Body of pancreas (tissue), 4 donors: ENCODE measurements at regions not wholly inside any gene's neighbourhood (a gene's known extent, or its start where the extent isn't known, plus 50 kb on each side); places are given as distances from the start of the nearest gene placed in this dataset.
"Not testable (repeated sequence)": the region's sequence is repeated elsewhere in the genome, so short reads cannot be mapped to it uniquely, and the experiment has no call there.

Experiments
- ATAC-seq: fragments of 150-250 bp; one replicate; pipeline ENCODE4 v1.9.1; 2016
- DNase-seq, 4 donors: peaks; one replicate each; pipeline ENCODE4 v3.0.0-alpha.2; 2019
- H3K27ac ChIP-seq, 4 donors: fragments of 200-600 bp; sonication (generic); 1 replicate in 3 of 4; 2 replicates in 1 of 4; pipeline versions ENCODE4 v1.5.1 to v1.6.1; 2016 to 2019; ENCODE audit warnings: mild to moderate bottlenecking in 1 of 4, mixed read lengths in 1 of 4, moderate library complexity in 1 of 4
- H3K27me3 ChIP-seq, 2 donors: fragments of 200-600 bp; sonication (generic); one replicate each; pipeline ENCODE4 v1.6.0; 2016; ENCODE audit warnings: mild to moderate bottlenecking in 1 of 2
- H3K36me3 ChIP-seq, 2 donors: fragments of 200-600 bp; sonication (generic); replicated peaks in 1 of 2; 2 replicates each; pipeline ENCODE4 v1.5.1; 2016; ENCODE audit warnings: low read depth in 2 of 2; ENCODE audit not compliant: insufficient read depth in 1 of 2
- H3K4me1 ChIP-seq: fragments of 200-600 bp; sonication (generic); one replicate; pipeline ENCODE4 v1.6.0; 2016
- H3K4me3 ChIP-seq, 2 donors: fragments of 200-600 bp; sonication (generic); 1 replicate in 1 of 2; 2 replicates in 1 of 2; pipeline ENCODE4 v1.5.1; 2016 to 2019
- H3K9me3 ChIP-seq, 3 donors: fragments of 200-600 bp; sonication (generic); 1 replicate in 2 of 3; 2 replicates in 1 of 3; pipeline ENCODE4 v1.5.1; 2016
- POLR2A ChIP-seq, 3 donors: fragments of 450-650 bp; IDR thresholded peaks; one replicate each; pipeline ENCODE4 v1.6.1; 2016; ENCODE audit warnings: antibody characterized with exemption in 3 of 3, mild to moderate bottlenecking in 2 of 3
- WGBS, 2 donors: methylation state at CpG; one replicate each; pipeline ENCODE4 v1.1.5; 2017; 5-methylcytosine and 5-hydroxymethylcytosine counted together
- intact Hi-C: fragments of 100-400 bp; cut with DNase I; formaldehyde crosslinking; loops from one replicate; pipeline ENCODE4 v1.15.1; 2023
- TF ChIP-seq, protein P1 (sequence below), 7 experiments: fragments of 450-650 bp in 4 of 7; fragments of 200-600 bp in 3 of 7; sonication (generic) in 3 of 7; IDR thresholded peaks; one replicate each; pipeline ENCODE4 v1.5.1; 2016 to 2019; ENCODE audit warnings: antibody characterized with exemption in 7 of 7

- intact Hi-C loops, result no loop called here
- Histone ChIP-seq H3K36me3 (no peaks in the 10 kb centered on the region), H3K4me1 (no peaks in the 10 kb centered on the region), H3K27me3 (no peaks in the 10 kb centered on the region), H3K27ac (no peak overlapping the region), H3K9me3 (no peaks in the 10 kb centered on the region), H3K4me3 (no peak overlapping the region)
- no peak for TF ChIP-seq POLR2A (IDR thresholded peaks at IDR 0.05)
- TF ChIP-seq, protein P1, sequence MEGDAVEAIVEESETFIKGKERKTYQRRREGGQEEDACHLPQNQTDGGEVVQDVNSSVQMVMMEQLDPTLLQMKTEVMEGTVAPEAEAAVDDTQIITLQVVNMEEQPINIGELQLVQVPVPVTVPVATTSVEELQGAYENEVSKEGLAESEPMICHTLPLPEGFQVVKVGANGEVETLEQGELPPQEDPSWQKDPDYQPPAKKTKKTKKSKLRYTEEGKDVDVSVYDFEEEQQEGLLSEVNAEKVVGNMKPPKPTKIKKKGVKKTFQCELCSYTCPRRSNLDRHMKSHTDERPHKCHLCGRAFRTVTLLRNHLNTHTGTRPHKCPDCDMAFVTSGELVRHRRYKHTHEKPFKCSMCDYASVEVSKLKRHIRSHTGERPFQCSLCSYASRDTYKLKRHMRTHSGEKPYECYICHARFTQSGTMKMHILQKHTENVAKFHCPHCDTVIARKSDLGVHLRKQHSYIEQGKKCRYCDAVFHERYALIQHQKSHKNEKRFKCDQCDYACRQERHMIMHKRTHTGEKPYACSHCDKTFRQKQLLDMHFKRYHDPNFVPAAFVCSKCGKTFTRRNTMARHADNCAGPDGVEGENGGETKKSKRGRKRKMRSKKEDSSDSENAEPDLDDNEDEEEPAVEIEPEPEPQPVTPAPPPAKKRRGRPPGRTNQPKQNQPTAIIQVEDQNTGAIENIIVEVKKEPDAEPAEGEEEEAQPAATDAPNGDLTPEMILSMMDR (IDR thresholded peaks at IDR 0.05), result no peak
- 19 to 29% methylated on average over 5 of the region's 5 CpGs for WGBS, 2 donors
- ATAC-seq (no peak), DNase-seq (peak in 1 of 4 donors; percentile 8)
These were observed 82.3 kb upstream of the SLC24A3 start for GRCh38 chr20:19129976-19130612.

DNA sequence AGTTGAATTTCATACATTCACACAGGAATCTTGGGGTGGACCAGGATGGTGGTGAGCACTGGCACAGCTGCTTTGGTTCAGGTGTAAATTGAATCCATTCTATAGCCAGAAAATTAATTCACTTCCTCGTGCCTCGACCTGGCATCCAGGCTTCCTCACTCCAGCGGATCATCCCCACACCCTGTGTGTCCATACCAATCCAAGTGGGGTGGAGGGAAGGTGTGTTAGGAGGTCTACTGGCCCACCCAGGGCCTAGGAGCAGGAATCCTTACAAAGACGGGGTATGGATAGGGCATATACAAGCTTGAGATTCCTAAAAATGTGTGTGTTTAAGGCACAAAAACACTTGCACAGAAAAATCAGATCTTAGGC, 81.8 kb upstream of the SLC24A3 start:
- H3K9me3 ChIP-seq, result no peaks in the 10 kb centered on the region
- 84 to 87% methylated on average over 4 of the region's 4 CpGs for WGBS, 2 donors
- ATAC-seq, result no peak
- no peaks in the 10 kb centered on the region for H3K27me3 ChIP-seq
- H3K4me1 ChIP-seq, result no peaks in the 10 kb centered on the region
- TF ChIP-seq POLR2A (IDR thresholded peaks at IDR 0.05), result no peak
- TF ChIP-seq, protein P1 (IDR thresholded peaks at IDR 0.05), result no peak
- no peak overlapping the region for H3K4me3 ChIP-seq
- no peaks in the 10 kb centered on the region for H3K36me3 ChIP-seq
- intact Hi-C loops, result no loop called here
- H3K27ac ChIP-seq, result no peak overlapping the region
- no peak for DNase-seq

- WGBS, 2 donors, result 31 to 52% methylated on average over 3 of the region's 3 CpGs
- ATAC-seq, result no peak
- H3K27ac ChIP-seq, result no peak overlapping the region
- intact Hi-C loops, result no loop called here
- no peak overlapping the region for H3K4me3 ChIP-seq
- H3K36me3 ChIP-seq, result no peaks in the 10 kb centered on the region
- H3K9me3 ChIP-seq, result no peaks in the 10 kb centered on the region
- DNase-seq, result no peak
- no peaks in the 10 kb centered on the region for H3K27me3 ChIP-seq
- no peaks in the 10 kb centered on the region for H3K4me1 ChIP-seq
- no peak for TF ChIP-seq POLR2A (IDR thresholded peaks at IDR 0.05)
- TF ChIP-seq, protein P1 (IDR thresholded peaks at IDR 0.05), result no peak
These were observed 74.8 kb upstream of the SLC24A3 start for GRCh38 chr20:19137641-19138040.

DNA sequence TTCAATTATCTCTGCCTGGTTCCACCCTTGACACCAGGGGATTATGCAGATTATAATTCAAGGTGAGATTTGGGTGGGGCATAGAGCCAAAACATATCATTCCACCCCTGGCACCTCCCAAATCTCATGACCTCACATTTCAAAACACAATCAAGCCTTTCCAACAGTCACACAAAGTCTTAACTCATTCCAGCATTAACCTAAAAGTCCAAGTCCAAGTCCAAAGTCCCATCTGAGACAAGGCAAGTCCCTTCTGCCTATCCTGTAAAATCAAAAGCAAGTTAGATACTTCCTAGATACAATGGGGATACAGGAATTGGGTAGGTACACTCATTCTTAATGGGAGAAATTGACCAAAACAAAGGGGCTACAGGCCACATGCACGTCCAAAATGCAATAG, 73.7 kb upstream of the SLC24A3 start:
- Histone ChIP-seq H3K27ac (no peak overlapping the region), H3K36me3 (no peaks in the 10 kb centered on the region), H3K4me1 (no peaks in the 10 kb centered on the region), H3K4me3 (no peak overlapping the region), H3K27me3 (no peaks in the 10 kb centered on the region), H3K9me3 (no peaks in the 10 kb centered on the region)
- WGBS, 2 donors, result 56 to 67% methylated on average over 1 of the region's 1 CpG
- TF ChIP-seq, protein P1 (IDR thresholded peaks at IDR 0.05), result no peak
- no peak for TF ChIP-seq POLR2A (IDR thresholded peaks at IDR 0.05)
- DNase-seq, result no peak
- intact Hi-C loops, result no loop called here
- ATAC-seq, result no peak

GRCh38 chr20:19139584-19139983, 72.9 kb upstream of the SLC24A3 start:
- H3K36me3 ChIP-seq, H3K4me3 ChIP-seq, DNase-seq, H3K27ac ChIP-seq, H3K9me3 ChIP-seq, H3K27me3 ChIP-seq, intact Hi-C loops, H3K4me1 ChIP-seq, ATAC-seq: not testable (repeated sequence)
- 63 to 72% methylated on average over 2 of the region's 2 CpGs for WGBS, 2 donors
